H9 (cell line): ENCODE measurements at regions not wholly inside any gene's neighbourhood (a gene's known extent, or its start where the extent isn't known, plus 50 kb on each side); places are given as distances from the start of the nearest gene placed in this dataset.

Source experiments
- DNase-seq: peaks from one replicate; pipeline ENCODE4 v3.0.0-alpha.2; 2017
- H2AFZ ChIP-seq: one replicate; pipeline ENCODE4 v1.6.1; 2013; ENCODE audit warnings: mild to moderate bottlenecking, low read length, control low read depth, moderate library complexity
- H2AK5ac ChIP-seq: 2 replicates; pipeline ENCODE4 v1.6.1; 2013; ENCODE audit warnings: low read length, control low read depth, mixed read lengths; ENCODE audit not compliant: insufficient read length
- H2BK120ac ChIP-seq: one replicate; pipeline ENCODE4 v1.6.1; 2013; ENCODE audit warnings: low read depth, mild to moderate bottlenecking, low read length, control low read depth, inconsistent platforms; ENCODE audit not compliant: poor library complexity, severe bottlenecking
- H2BK12ac ChIP-seq: 2 replicates; pipeline ENCODE4 v1.6.1; 2013; ENCODE audit warnings: low read length, control low read depth, mixed read lengths, low read depth; ENCODE audit not compliant: insufficient read length
- H2BK15ac ChIP-seq: 2 replicates; pipeline ENCODE4 v1.6.1; 2013; ENCODE audit warnings: low read depth, low read length, control low read depth
- H2BK20ac ChIP-seq: one replicate; pipeline ENCODE4 v1.6.1; 2013; ENCODE audit warnings: low read depth, mild to moderate bottlenecking, low read length, control low read depth, inconsistent platforms; ENCODE audit not compliant: poor library complexity, severe bottlenecking
- H2BK5ac ChIP-seq: 2 replicates; pipeline ENCODE4 v1.6.1; 2013; ENCODE audit warnings: low read length, control low read depth, mixed read lengths; ENCODE audit not compliant: insufficient read length
- H3K14ac ChIP-seq: 2 replicates; pipeline ENCODE4 v1.6.1; 2013; ENCODE audit warnings: low read length, control low read depth; ENCODE audit not compliant: insufficient read depth
- H3K18ac ChIP-seq: 2 replicates; pipeline ENCODE4 v1.6.1; 2013; ENCODE audit warnings: low read depth, mild to moderate bottlenecking, mixed read lengths, low read length, control low read depth; ENCODE audit not compliant: insufficient read length
- H3K23ac ChIP-seq: 2 replicates; pipeline ENCODE4 v1.6.1; 2013; ENCODE audit warnings: low read length, control low read depth, mixed read lengths, low read depth; ENCODE audit not compliant: insufficient read length
- H3K23me2 ChIP-seq: 2 replicates; pipeline ENCODE4 v1.6.1; 2013; ENCODE audit warnings: low read depth, mild to moderate bottlenecking, mixed read lengths, low read length, control low read depth; ENCODE audit not compliant: insufficient read length, poor library complexity, severe bottlenecking
- H3K27ac ChIP-seq: 2 replicates; pipeline ENCODE4 v1.5.1; 2013; ENCODE audit warnings: low read length, control low read depth, mixed read lengths, low read depth; ENCODE audit not compliant: insufficient read length
- H3K27me3 ChIP-seq: 2 replicates; pipeline ENCODE4 v1.6.1; 2013; ENCODE audit warnings: low read length, control low read depth, inconsistent platforms; ENCODE audit not compliant: insufficient read depth
- H3K4ac ChIP-seq: 2 replicates; pipeline ENCODE4 v1.6.1; 2013; ENCODE audit warnings: low read depth, mild to moderate bottlenecking, control low read depth, inconsistent platforms, low read length, moderate library complexity
- H3K4me1 ChIP-seq: 2 replicates; pipeline ENCODE4 v1.6.1; 2013; ENCODE audit warnings: low read length, control low read depth, inconsistent platforms; ENCODE audit not compliant: insufficient read depth
- H3K4me2 ChIP-seq: 2 replicates; pipeline ENCODE4 v1.6.1; 2013; ENCODE audit warnings: low read length, control low read depth, mixed read lengths; ENCODE audit not compliant: insufficient read length, insufficient read depth
- H3K56ac ChIP-seq: 2 replicates; pipeline ENCODE4 v1.6.1; 2013; ENCODE audit warnings: low read depth, mild to moderate bottlenecking, mixed read lengths, low read length, control low read depth; ENCODE audit not compliant: insufficient read length
- H3K79me1 ChIP-seq: 2 replicates; pipeline ENCODE4 v1.6.1; 2013; ENCODE audit warnings: low read depth, mild to moderate bottlenecking, moderate library complexity, low read length, control low read depth, inconsistent platforms; ENCODE audit not compliant: insufficient read depth, poor library complexity, severe bottlenecking
- H3K79me2 ChIP-seq: 2 replicates; pipeline ENCODE4 v1.6.1; 2013; ENCODE audit warnings: low read length, control low read depth, inconsistent platforms; ENCODE audit not compliant: insufficient read depth
- H3K9ac ChIP-seq: 2 replicates; pipeline ENCODE4 v1.6.1; 2013; ENCODE audit warnings: low read length, control low read depth, mixed read lengths; ENCODE audit not compliant: insufficient read length; ENCODE audit errors: extremely low read depth
- H3K9me3 ChIP-seq: one replicate; pipeline ENCODE4 v1.6.1; 2013; ENCODE audit warnings: low read depth, low read length, inconsistent platforms; ENCODE audit not compliant: control insufficient read depth
- H3T11ph ChIP-seq: one replicate; pipeline ENCODE4 v1.6.1; 2013; ENCODE audit warnings: mild to moderate bottlenecking, low read length, control low read depth, inconsistent platforms
- H4K20me1 ChIP-seq: one replicate; pipeline ENCODE4 v1.6.1; 2013; ENCODE audit not compliant: control insufficient read depth, insufficient read length, insufficient read depth
- H4K5ac ChIP-seq: 2 replicates; pipeline ENCODE4 v1.6.1; 2013; ENCODE audit warnings: low read depth, mild to moderate bottlenecking, mixed read lengths, low read length, control low read depth; ENCODE audit not compliant: insufficient read length
- H4K8ac ChIP-seq: replicated peaks from 2 replicates; pipeline ENCODE4 v1.6.1; 2013; ENCODE audit warnings: low read length, control low read depth, mixed read lengths, low read depth; ENCODE audit not compliant: insufficient read length
- H4K91ac ChIP-seq: 2 replicates; pipeline ENCODE4 v1.6.1; 2013; ENCODE audit warnings: low read depth, mild to moderate bottlenecking, moderate library complexity, mixed read lengths, low read length, control low read depth; ENCODE audit not compliant: insufficient read length
- H3K27ac Mint-ChIP-seq, 3 experiments: 2 replicates in 2 of 3; 3 replicates in 1 of 3; pipeline ENCODE4 v1.8.0; 2020 to 2021; ENCODE audit warnings: mixed read lengths in 3 of 3, mild to moderate bottlenecking in 1 of 3, moderate library complexity in 1 of 3
- H3K27me3 Mint-ChIP-seq: 2 replicates; pipeline ENCODE4 v1.8.0; 2021; ENCODE audit warnings: low read depth, mild to moderate bottlenecking, moderate library complexity, mixed read lengths
- H3K36me3 Mint-ChIP-seq, 3 experiments: 2 replicates in 2 of 3; 3 replicates in 1 of 3; pipeline ENCODE4 v1.8.0; 2020 to 2021; ENCODE audit warnings: low read depth in 3 of 3, mixed read lengths in 3 of 3; ENCODE audit not compliant: insufficient read depth in 1 of 3
- H3K4me1 Mint-ChIP-seq, 2 experiments: 2 replicates each; pipeline ENCODE4 v1.8.0; 2020; ENCODE audit warnings: mixed read lengths in 2 of 2
- H3K4me3 Mint-ChIP-seq, 2 experiments: 2 replicates in 1 of 2; 3 replicates in 1 of 2; pipeline ENCODE4 v1.8.0; 2020 to 2021; ENCODE audit warnings: mild to moderate bottlenecking in 2 of 2, mixed read lengths in 2 of 2, moderate library complexity in 1 of 2
- H3K9me3 Mint-ChIP-seq, 2 experiments: 2 replicates in 1 of 2; 3 replicates in 1 of 2; pipeline ENCODE4 v1.8.0; 2020; ENCODE audit warnings: mild to moderate bottlenecking in 2 of 2, mixed read lengths in 2 of 2, moderate library complexity in 1 of 2
- CTCF ChIP-seq: fragments of 200-600 bp; sonication (generic); conservative IDR thresholded peaks from 3 replicates; pipeline ENCODE4 v1.8.0; 2021; ENCODE audit warnings: antibody characterized with exemption, mild to moderate bottlenecking
- WGBS: extraction: QIAGEN DNeasy Blood & Tissue Kit; methylation state at CpG from one replicate; pipeline ENCODE4 v1.1.7; 2013; ENCODE audit warnings: missing lambda C conversion rate, low lambda C conversion rate, mixed read lengths; ENCODE audit not compliant: insufficient read length; ENCODE audit errors: extremely low coverage; 5-methylcytosine and 5-hydroxymethylcytosine counted together

- H3K27ac ChIP-seq: no peak overlapping the region
- H2BK12ac ChIP-seq: no peak overlapping the region
- no peak overlapping the region for H4K91ac ChIP-seq
- no peak overlapping the region for H2BK5ac ChIP-seq
- H3K9me3 ChIP-seq: no peaks in the 10 kb centered on the region
- H3K79me2 ChIP-seq: no peaks in the 10 kb centered on the region
- H3K23me2 ChIP-seq: no peaks in the 10 kb centered on the region
- H3K14ac ChIP-seq: no peak overlapping the region
- no peak overlapping the region for H3K9ac ChIP-seq
- no peak for TF ChIP-seq CTCF
- no peaks in the 10 kb centered on the region for H3K4me1 ChIP-seq
- no peaks in the 10 kb centered on the region for H3K79me1 ChIP-seq
- H3T11ph ChIP-seq: no peak overlapping the region
- H3K27ac Mint-ChIP-seq: no peak overlapping the region
- no peak overlapping the region for H2BK15ac ChIP-seq
- no peak overlapping the region for H3K18ac ChIP-seq
- H3K4me1 Mint-ChIP-seq: peaks cover 12 to 19% of the 10 kb centered on the region in 2 experiments
- H3K23ac ChIP-seq: no peak overlapping the region
- peaks cover 19% of the 10 kb centered on the region for H3K27me3 Mint-ChIP-seq
- H2AK5ac ChIP-seq: no peak overlapping the region
- no peak overlapping the region for H3K4me3 Mint-ChIP-seq
- no CpG with 5 or more reads among the region's 11 CpGs for WGBS
- no peaks in the 10 kb centered on the region for H4K20me1 ChIP-seq
- H2BK20ac ChIP-seq: no peak overlapping the region
- no peaks in the 10 kb centered on the region for H3K27me3 ChIP-seq
- no peak overlapping the region for H3K4ac ChIP-seq
- DNase-seq: no peak
- H3K36me3 Mint-ChIP-seq: no peaks in the 10 kb centered on the region
- H4K8ac ChIP-seq: no peak overlapping the region
- no peak overlapping the region for H3K56ac ChIP-seq
- no peak overlapping the region for H2AFZ ChIP-seq
- H3K9me3 Mint-ChIP-seq: peaks cover 0 to 5% of the 10 kb centered on the region in 2 experiments; a peak in 2 of 5 replicates
- H4K5ac ChIP-seq: no peak overlapping the region
- H3K4me2 ChIP-seq: no peak overlapping the region
- H2BK120ac ChIP-seq: no peak overlapping the region
Measured at GRCh38 chr5:2631758-2632157, 119.7 kb downstream of the IRX2 start.
